PC-9 (cell line): ENCODE measurements at regions not wholly inside any gene's neighbourhood (a gene's known extent, or its start where the extent isn't known, plus 50 kb on each side); places are given as distances from the start of the nearest gene placed in this dataset.

Experiments
- BruUV-seq: library from RNA; stranded (reverse); fragments of 400-500 nt; replicated peaks from 2 replicates; lab custom pipeline; 2021; lab: Mats Ljungman, UMichigan
- CTCF ChIA-PET: fragments of 300-600 bp; sonication (Branson Sonifier 250); formaldehyde crosslinking; loops from one replicate; lab custom pipeline; 2022; ENCODE audit warnings: antibody characterized with exemption; lab: Charles Lee
- POLR2A ChIA-PET: fragments of 300-600 bp; sonication (Branson Sonifier 250); formaldehyde crosslinking; loops from one replicate; lab custom pipeline; 2022; ENCODE audit warnings: antibody characterized with exemption; ENCODE audit not compliant: unreplicated experiment; lab: Charles Lee
- DNase-seq, 2 experiments: peaks; one replicate each; pipeline versions ENCODE4 v3.0.0 to v3.0.0-alpha.2; 2015 to 2022; ENCODE audit warnings: mixed read lengths in 1 of 2
- H2AFZ ChIP-seq: fragments of 200-600 bp; sonication (generic); 2 replicates; pipeline ENCODE4 v1.8.1; 2017; ENCODE audit warnings: antibody characterized with exemption
- H3F3A ChIP-seq: fragments of 200-600 bp; sonication (generic); 2 replicates; pipeline ENCODE4 v1.8.1; 2017; ENCODE audit warnings: antibody characterized with exemption, mild to moderate bottlenecking, low read depth; ENCODE audit not compliant: insufficient read depth
- H3K27ac ChIP-seq: fragments of 200-600 bp; sonication (generic); 2 replicates; pipeline ENCODE4 v1.6.1; 2016; ENCODE audit warnings: mixed run types
- H3K27me3 ChIP-seq: fragments of 200-600 bp; sonication (generic); 2 replicates; pipeline ENCODE4 v1.6.1; 2016; ENCODE audit warnings: low read depth, mixed run types; ENCODE audit not compliant: insufficient read depth
- H3K36me3 ChIP-seq: fragments of 200-600 bp; sonication (generic); 2 replicates; pipeline ENCODE4 v1.6.1; 2016; ENCODE audit warnings: low read depth, mixed run types
- H3K4me1 ChIP-seq: fragments of 200-600 bp; sonication (generic); replicated peaks from 2 replicates; pipeline ENCODE4 v1.6.1; 2016; ENCODE audit warnings: mixed run types; ENCODE audit not compliant: insufficient read depth
- H3K4me2 ChIP-seq: fragments of 200-600 bp; sonication (generic); 2 replicates; pipeline ENCODE4 v1.6.1; 2017; ENCODE audit warnings: mixed run types
- H3K4me3 ChIP-seq: fragments of 200-600 bp; sonication (generic); 2 replicates; pipeline ENCODE4 v1.6.1; 2016; ENCODE audit warnings: mixed run types
- H3K79me2 ChIP-seq: fragments of 200-600 bp; sonication (generic); 2 replicates; pipeline ENCODE4 v1.6.1; 2017; ENCODE audit warnings: low read depth, mixed run types
- H3K9me2 ChIP-seq: fragments of 200-600 bp; sonication (generic); 2 replicates; pipeline ENCODE4 v1.8.1; 2017; ENCODE audit warnings: mild to moderate bottlenecking; ENCODE audit not compliant: insufficient read depth
- H3K9me3 ChIP-seq: fragments of 200-600 bp; sonication (generic); 2 replicates; pipeline ENCODE4 v1.8.1; 2016; ENCODE audit warnings: low read depth; ENCODE audit not compliant: insufficient read depth
- H4K20me1 ChIP-seq: fragments of 200-600 bp; sonication (generic); 2 replicates; pipeline ENCODE4 v1.8.1; 2017; ENCODE audit not compliant: insufficient read depth
- EZH2 ChIP-seq: fragments of 200-600 bp; sonication (generic); IDR thresholded peaks from 2 replicates; pipeline ENCODE4 v1.8.0; 2017; ENCODE audit warnings: antibody characterized with exemption, low read depth
- intact Hi-C: fragments of 100-400 bp; cut with micrococcal nuclease; formaldehyde crosslinking; loops from one replicate; pipeline ENCODE4 v1.10.0; 2022; ENCODE audit not compliant: unreplicated experiment
- TF ChIP-seq, protein P1 (sequence below): fragments of 200-600 bp; sonication (generic); conservative IDR thresholded peaks from 2 replicates; pipeline ENCODE4 v1.6.1; 2017; ENCODE audit warnings: mixed run types, antibody characterized with exemption, mild to moderate bottlenecking, moderate library complexity

DNA sequence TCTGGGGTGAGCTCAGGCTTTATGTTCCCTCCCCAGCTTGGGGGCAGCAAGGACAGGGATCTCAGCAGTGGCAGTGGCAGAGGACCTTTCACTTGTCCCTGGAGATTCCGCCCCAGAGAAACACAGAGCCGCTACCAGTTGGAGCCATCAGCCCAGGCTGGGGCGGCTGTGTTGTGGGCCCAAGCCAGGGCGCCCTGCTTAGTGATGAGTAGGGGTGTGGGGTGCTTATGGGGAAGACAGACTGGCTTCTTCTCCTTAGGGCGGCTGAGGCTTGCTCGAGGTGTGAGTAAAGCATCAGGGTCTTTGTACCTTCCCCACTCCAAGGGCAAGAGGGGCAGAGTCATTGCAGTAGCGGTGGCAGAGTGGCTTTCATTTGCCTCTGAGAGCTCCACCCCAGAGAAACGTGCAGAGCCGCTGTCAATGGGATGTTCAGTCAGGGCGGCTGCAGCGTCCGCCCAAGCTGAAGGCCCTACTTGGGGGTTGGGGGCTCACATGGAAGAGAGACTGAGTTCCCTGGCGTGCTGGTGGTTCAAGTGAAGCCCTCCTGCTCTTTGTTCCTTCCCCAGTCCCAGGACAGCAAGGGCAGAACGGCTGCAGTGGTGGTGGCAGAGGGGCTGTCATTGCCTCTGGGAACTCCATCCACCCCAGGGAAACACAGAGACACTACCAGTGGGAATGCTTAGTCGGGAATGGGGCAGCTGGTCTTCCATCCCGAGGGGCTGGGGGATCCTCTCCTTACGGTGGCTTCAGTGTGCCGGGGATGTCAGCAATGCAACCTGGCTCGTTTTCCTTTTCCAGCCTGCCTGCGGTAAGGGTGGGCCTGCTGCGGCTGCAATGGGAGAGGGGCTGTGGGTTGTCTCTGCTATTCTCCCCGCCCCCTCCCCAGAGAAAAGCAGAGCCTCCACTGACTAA is 2142.5 kb upstream of the TENM3 start:
- H3K79me2 ChIP-seq, result no peaks in the 10 kb centered on the region
- no peaks in the 10 kb centered on the region for H4K20me1 ChIP-seq
- no peak for DNase-seq
- no peaks in the 10 kb centered on the region for H3F3A ChIP-seq
- no peak overlapping the region for H2AFZ ChIP-seq
- intact Hi-C loops, result no loop called here
- H3K4me3 ChIP-seq, result no peak overlapping the region
- H3K9me2 ChIP-seq, result no peaks in the 10 kb centered on the region
- CTCF ChIA-PET, result no interaction called here
- H3K9me3 ChIP-seq, result no peaks in the 10 kb centered on the region
- H3K4me2 ChIP-seq, result no peak overlapping the region
- TF ChIP-seq, protein P1, sequence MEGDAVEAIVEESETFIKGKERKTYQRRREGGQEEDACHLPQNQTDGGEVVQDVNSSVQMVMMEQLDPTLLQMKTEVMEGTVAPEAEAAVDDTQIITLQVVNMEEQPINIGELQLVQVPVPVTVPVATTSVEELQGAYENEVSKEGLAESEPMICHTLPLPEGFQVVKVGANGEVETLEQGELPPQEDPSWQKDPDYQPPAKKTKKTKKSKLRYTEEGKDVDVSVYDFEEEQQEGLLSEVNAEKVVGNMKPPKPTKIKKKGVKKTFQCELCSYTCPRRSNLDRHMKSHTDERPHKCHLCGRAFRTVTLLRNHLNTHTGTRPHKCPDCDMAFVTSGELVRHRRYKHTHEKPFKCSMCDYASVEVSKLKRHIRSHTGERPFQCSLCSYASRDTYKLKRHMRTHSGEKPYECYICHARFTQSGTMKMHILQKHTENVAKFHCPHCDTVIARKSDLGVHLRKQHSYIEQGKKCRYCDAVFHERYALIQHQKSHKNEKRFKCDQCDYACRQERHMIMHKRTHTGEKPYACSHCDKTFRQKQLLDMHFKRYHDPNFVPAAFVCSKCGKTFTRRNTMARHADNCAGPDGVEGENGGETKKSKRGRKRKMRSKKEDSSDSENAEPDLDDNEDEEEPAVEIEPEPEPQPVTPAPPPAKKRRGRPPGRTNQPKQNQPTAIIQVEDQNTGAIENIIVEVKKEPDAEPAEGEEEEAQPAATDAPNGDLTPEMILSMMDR, result no peak
- TF ChIP-seq EZH2, result no peak
- no peaks in the 10 kb centered on the region for H3K4me1 ChIP-seq
- no peak overlapping the region for H3K27ac ChIP-seq
- no TSS peak for BruUV-seq
- POLR2A ChIA-PET, result no interaction called here
- no peaks in the 10 kb centered on the region for H3K27me3 ChIP-seq
- no peaks in the 10 kb centered on the region for H3K36me3 ChIP-seq

DNA sequence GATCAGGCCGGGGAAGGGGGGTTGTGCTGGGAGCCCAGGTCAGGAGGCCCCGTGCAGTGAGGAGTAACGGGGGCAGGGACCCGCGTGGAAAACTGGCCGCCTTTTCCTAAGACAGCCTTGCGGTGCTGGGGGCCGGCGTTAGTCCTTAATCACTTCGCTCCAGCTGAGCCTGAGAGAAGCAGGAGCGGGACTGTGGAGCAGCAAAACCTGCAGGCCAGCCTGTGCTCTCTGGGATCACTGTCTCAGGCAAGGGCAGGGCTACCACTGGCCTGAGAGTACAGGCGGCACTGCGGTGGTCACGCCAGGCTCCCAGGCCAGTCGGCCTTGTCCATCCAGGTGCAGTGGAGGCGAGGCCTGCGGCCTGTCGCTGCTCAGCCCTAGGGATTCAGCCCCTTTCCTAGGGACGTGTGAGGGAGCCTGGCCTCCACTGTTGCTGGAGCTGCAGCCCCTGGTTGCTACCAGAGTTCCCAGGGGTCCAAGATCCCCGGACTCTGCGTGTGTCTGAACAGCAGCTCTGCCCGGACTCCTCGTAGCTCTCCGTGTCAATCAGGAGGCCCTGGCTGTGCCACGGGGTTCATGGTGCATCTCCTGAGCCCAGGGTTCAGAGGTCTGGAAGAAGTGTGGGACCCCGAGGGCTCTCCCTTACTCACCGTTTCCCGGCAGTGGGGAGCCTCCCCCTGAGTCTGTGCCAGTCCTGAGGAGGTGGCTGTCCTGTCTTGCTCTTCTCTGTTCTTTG is 2141.7 kb upstream of the TENM3 start:
- intact Hi-C loops, result no loop called here
- Histone ChIP-seq H3K9me3 (no peaks in the 10 kb centered on the region), H3K4me3 (no peak overlapping the region), H3K9me2 (no peaks in the 10 kb centered on the region), H4K20me1 (no peaks in the 10 kb centered on the region), H3K36me3 (no peaks in the 10 kb centered on the region), H3K79me2 (no peaks in the 10 kb centered on the region), H2AFZ (no peak overlapping the region), H3K4me1 (no peaks in the 10 kb centered on the region), H3K27ac (no peak overlapping the region), H3K4me2 (no peak overlapping the region), H3K27me3 (no peaks in the 10 kb centered on the region), H3F3A (no peaks in the 10 kb centered on the region)
- ChIA-PET CTCF (no interaction called here), POLR2A (no interaction called here)
- DNase-seq, result no peak
- no peak for TF ChIP-seq EZH2
- TF ChIP-seq, protein P1, result no peak
- no TSS peak for BruUV-seq

DNA sequence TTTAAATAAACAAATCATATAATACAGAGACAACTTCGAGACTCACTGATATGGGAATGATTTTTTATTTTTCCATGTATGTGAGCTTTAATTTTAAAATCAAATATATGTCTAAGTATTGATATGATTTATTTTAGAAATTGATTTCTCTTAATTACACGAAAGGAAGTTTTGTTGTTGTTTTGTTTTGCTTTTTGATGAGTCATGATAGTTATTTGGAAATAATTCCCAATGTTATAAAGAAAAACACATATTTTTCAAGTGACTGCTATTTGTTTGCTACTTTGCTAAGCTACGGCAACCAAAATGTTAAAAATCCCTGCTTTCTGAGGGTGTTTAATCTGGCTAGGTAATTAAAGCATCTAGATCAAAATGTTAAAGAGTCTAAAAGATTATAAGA is 2139.4 kb upstream of the TENM3 start:
- intact Hi-C loops, result no loop called here
- H2AFZ ChIP-seq, result no peak overlapping the region
- no TSS peak for BruUV-seq

More for the DNA sequence above, 2139.4 kb upstream of the TENM3 start:
- Histone ChIP-seq H3K4me2 (no peak overlapping the region), H3K27me3 (no peaks in the 10 kb centered on the region), H3K36me3 (no peaks in the 10 kb centered on the region), H3F3A (no peaks in the 10 kb centered on the region), H3K27ac (no peak overlapping the region), H3K9me2 (no peaks in the 10 kb centered on the region), H3K9me3 (no peaks in the 10 kb centered on the region), H3K4me3 (no peak overlapping the region), H3K4me1 (no peaks in the 10 kb centered on the region), H4K20me1 (no peaks in the 10 kb centered on the region), H3K79me2 (no peaks in the 10 kb centered on the region)
- CTCF ChIA-PET, result no interaction called here
- POLR2A ChIA-PET, result no interaction called here
- no peak for DNase-seq
- TF ChIP-seq, protein P1, result no peak
